Right lobe of liver (tissue), 6 donors: ENCODE measurements at regions not wholly inside any gene's neighbourhood (a gene's known extent, or its start where the extent isn't known, plus 50 kb on each side); places are given as distances from the start of the nearest gene placed in this dataset.

Experiments
- ATAC-seq, 4 donors: fragments of 200-7000 bp; cut with Tn5 transposase; one replicate each; pipeline ENCODE4 v1.9.1; 2020; ENCODE audit warnings: mild to moderate bottlenecking in 4 of 4, moderate library complexity in 4 of 4
- DNase-seq, 3 donors: peaks; one replicate each; pipeline ENCODE4 v3.0.0-alpha.2; 2020
- H3K27ac ChIP-seq, 3 donors: fragments of 200-600 bp; one replicate each; pipeline ENCODE4 v1.8.0; 2022
- H3K27me3 ChIP-seq, 2 donors: fragments of 200-600 bp; one replicate each; pipeline ENCODE4 v1.8.0; 2022
- H3K36me3 ChIP-seq, 4 donors: fragments of 200-600 bp; sonication (generic) in 1 of 4; one replicate each; pipeline versions ENCODE4 v1.5.1 to v1.8.0; 2017 to 2022; ENCODE audit warnings: control low read depth in 1 of 4
- H3K4me1 ChIP-seq, 4 donors: fragments of 200-600 bp; sonication (generic) in 1 of 4; one replicate each; pipeline versions ENCODE4 v1.5.1 to v1.8.0; 2017 to 2022; ENCODE audit warnings: control low read depth in 1 of 4
- H3K4me3 ChIP-seq, 3 donors: fragments of 200-600 bp; one replicate each; pipeline ENCODE4 v1.8.0; 2022
- H3K9me3 ChIP-seq, 4 donors: fragments of 200-600 bp; sonication (generic) in 1 of 4; one replicate each; pipeline versions ENCODE4 v1.5.1 to v1.8.0; 2017 to 2022; ENCODE audit warnings: control low read depth in 1 of 4
- CTCF ChIP-seq, 4 donors: fragments of 200-600 bp in 3 of 4; fragments of 450-650 bp in 1 of 4; IDR thresholded peaks; one replicate each; pipeline versions ENCODE4 v1.5.1 to v1.8.0; 2016 to 2022; ENCODE audit warnings: antibody characterized with exemption in 4 of 4, mild to moderate bottlenecking in 2 of 4
- POLR2A ChIP-seq: fragments of 450-650 bp; IDR thresholded peaks from one replicate; pipeline ENCODE4 v1.6.1; 2017; ENCODE audit warnings: antibody characterized with exemption, mild to moderate bottlenecking
- WGBS: methylation state at CpG from one replicate; pipeline ENCODE4 v1.1.6; 2018; ENCODE audit warnings: low coverage, low lambda C conversion rate; ENCODE audit not compliant: insufficient coverage; ENCODE audit errors: missing lambda C conversion rate; 5-methylcytosine and 5-hydroxymethylcytosine counted together
- intact Hi-C, 2 donors: fragments of 100-400 bp; cut with DNase I; formaldehyde crosslinking; loops; one replicate each; pipeline versions ENCODE4 v1.11.2 to v1.14.1; 2022
- donor health status: DM: no; HTN: yes; CAD: no.
- donor health status: DM: no; HTN: no; CAD: no.
- donor health status: DM: no; HTN: no; CAD: no.
- donor health status: DM: no; HTN: yes; CAD: no.
- donor health status: DM: no; HTN: yes; CAD: no.

GRCh38 chr3:67196677-67197076 is 198.6 kb downstream of the KBTBD8 start:
- no peaks in the 10 kb centered on the region for H3K9me3 ChIP-seq
- intact Hi-C loops, result no loop called here
- H3K4me3 ChIP-seq, result no peak overlapping the region
- H3K36me3 ChIP-seq, result no peaks in the 10 kb centered on the region
- ATAC-seq, result no peak
- H3K27ac ChIP-seq, result no peak overlapping the region
- DNase-seq, result no peak
- no peaks in the 10 kb centered on the region for H3K4me1 ChIP-seq
- WGBS, result 89% methylated on average over 7 of the region's 9 CpGs
- no peaks in the 10 kb centered on the region for H3K27me3 ChIP-seq
- TF ChIP-seq CTCF (IDR thresholded peaks at IDR 0.05) (no peak), POLR2A (no peak)

GRCh38 chr3:67198374-67198773 is 200.3 kb downstream of the KBTBD8 start:
- H3K27ac ChIP-seq, result no peak overlapping the region
- H3K4me1 ChIP-seq, result no peaks in the 10 kb centered on the region
- DNase-seq, result no peak
- intact Hi-C loops, result no loop called here
- WGBS, result 50% methylated on average over 1 of the region's 1 CpG
- H3K9me3 ChIP-seq, result no peaks in the 10 kb centered on the region
- TF ChIP-seq CTCF (IDR thresholded peaks at IDR 0.05), result no peak
- no peaks in the 10 kb centered on the region for H3K36me3 ChIP-seq
- H3K4me3 ChIP-seq, result no peak overlapping the region
- no peak for ATAC-seq
- no peaks in the 10 kb centered on the region for H3K27me3 ChIP-seq

GRCh38 chr3:67200618-67201017 is 202.5 kb downstream of the KBTBD8 start:
- no peaks in the 10 kb centered on the region for H3K27me3 ChIP-seq
- no peaks in the 10 kb centered on the region for H3K36me3 ChIP-seq
- no peak overlapping the region for H3K4me3 ChIP-seq
- H3K4me1 ChIP-seq, result no peaks in the 10 kb centered on the region
- intact Hi-C loops, result no loop called here
- H3K9me3 ChIP-seq, result no peaks in the 10 kb centered on the region
- DNase-seq (no peak), ATAC-seq (no peak)
- TF ChIP-seq CTCF (IDR thresholded peaks at IDR 0.05) (no peak), POLR2A (no peak)
- no peak overlapping the region for H3K27ac ChIP-seq

- no peak overlapping the region for H3K4me3 ChIP-seq
- no peaks in the 10 kb centered on the region for H3K9me3 ChIP-seq
- H3K27ac ChIP-seq, result no peak overlapping the region
- TF ChIP-seq POLR2A (no peak), CTCF (IDR thresholded peaks at IDR 0.05) (no peak)
- WGBS, result 69% methylated on average over 2 of the region's 2 CpGs
- no peaks in the 10 kb centered on the region for H3K4me1 ChIP-seq
- ATAC-seq, result no peak
- no peaks in the 10 kb centered on the region for H3K36me3 ChIP-seq
- no peaks in the 10 kb centered on the region for H3K27me3 ChIP-seq
- intact Hi-C loops, result no loop called here
- no peak for DNase-seq
These were observed 202.9 kb downstream of the KBTBD8 start for GRCh38 chr3:67201026-67201425.

- Histone ChIP-seq H3K4me1 (no peaks in the 10 kb centered on the region), H3K27me3 (no peaks in the 10 kb centered on the region), H3K4me3 (no peak overlapping the region), H3K9me3 (no peaks in the 10 kb centered on the region), H3K27ac (no peak overlapping the region), H3K36me3 (no peaks in the 10 kb centered on the region)
- WGBS, result 58% methylated on average over 3 of the region's 3 CpGs
- ATAC-seq, result no peak
- DNase-seq, result no peak
- intact Hi-C loops, result no loop called here
- no peak for TF ChIP-seq POLR2A
- no peak for TF ChIP-seq CTCF (IDR thresholded peaks at IDR 0.05)
These were observed 203.9 kb downstream of the KBTBD8 start for GRCh38 chr3:67202053-67202452.
